ENCODE measurements at regions not wholly inside any gene's neighbourhood (a gene's known extent, or its start where the extent isn't known, plus 50 kb on each side); places are given as distances from the start of the nearest gene placed in this dataset.

DNA sequence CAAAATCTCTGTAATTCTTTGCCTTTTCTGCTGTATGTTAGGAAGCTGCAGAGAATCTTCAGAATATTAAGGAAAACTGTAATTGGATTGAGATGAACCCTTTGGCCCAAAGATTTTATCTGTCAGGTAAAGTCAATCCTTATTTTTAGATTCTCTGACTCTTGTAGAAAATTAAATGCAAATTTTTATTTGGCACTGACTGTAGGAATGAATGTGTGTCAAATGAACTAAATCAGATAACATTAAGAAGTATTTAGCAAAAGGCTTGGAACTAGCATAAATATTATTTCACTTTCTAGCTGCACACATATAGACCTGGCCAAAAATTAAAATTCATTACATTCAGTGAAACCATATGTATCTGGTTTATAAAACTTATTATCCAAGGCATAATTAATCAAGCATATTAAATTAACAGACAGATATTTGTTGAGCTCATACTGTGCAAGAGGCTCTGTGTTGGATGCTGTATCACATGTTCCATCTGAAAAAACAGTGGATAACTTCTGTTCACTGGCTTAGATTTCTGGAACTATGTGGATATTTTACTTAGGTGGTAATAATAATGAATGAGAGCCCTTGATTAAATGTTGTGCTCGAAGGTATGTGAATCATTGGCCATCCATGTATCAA is 124.8 kb downstream of the HDGFL1 start:
- TF ChIP-seq, protein P1, sequence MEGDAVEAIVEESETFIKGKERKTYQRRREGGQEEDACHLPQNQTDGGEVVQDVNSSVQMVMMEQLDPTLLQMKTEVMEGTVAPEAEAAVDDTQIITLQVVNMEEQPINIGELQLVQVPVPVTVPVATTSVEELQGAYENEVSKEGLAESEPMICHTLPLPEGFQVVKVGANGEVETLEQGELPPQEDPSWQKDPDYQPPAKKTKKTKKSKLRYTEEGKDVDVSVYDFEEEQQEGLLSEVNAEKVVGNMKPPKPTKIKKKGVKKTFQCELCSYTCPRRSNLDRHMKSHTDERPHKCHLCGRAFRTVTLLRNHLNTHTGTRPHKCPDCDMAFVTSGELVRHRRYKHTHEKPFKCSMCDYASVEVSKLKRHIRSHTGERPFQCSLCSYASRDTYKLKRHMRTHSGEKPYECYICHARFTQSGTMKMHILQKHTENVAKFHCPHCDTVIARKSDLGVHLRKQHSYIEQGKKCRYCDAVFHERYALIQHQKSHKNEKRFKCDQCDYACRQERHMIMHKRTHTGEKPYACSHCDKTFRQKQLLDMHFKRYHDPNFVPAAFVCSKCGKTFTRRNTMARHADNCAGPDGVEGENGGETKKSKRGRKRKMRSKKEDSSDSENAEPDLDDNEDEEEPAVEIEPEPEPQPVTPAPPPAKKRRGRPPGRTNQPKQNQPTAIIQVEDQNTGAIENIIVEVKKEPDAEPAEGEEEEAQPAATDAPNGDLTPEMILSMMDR (IDR thresholded peaks at IDR 0.05), result no peak
- TF ChIP-seq POLR2A (IDR thresholded peaks at IDR 0.05), result no peak
